ENCODE measurements at regions not wholly inside any gene's neighbourhood (a gene's known extent, or its start where the extent isn't known, plus 50 kb on each side); places are given as distances from the start of the nearest gene placed in this dataset.

- H3K9ac ChIP-seq (ENCODE audit: insufficient read depth in 1 of 2, low read depth in 2 of 2, low read length in 2 of 2), result no peak overlapping the region
- CTCF ChIA-PET (ENCODE audit: low intra/inter-chr PET ratio), result no interaction called here
- POLR2A ChIA-PET, result no interaction called here
- FAIRE-seq (no peak), DNase-seq (ENCODE audit: extremely low read depth in 1 of 4, low spot score in 3 of 4) (no peak), ATAC-seq (no peak)
- no peak overlapping the region for H3K4me3 ChIP-seq
- no peaks in the 10 kb centered on the region for H3K9me1 ChIP-seq (ENCODE audit: control insufficient read depth, insufficient read depth, low read length)
- no peaks in the 10 kb centered on the region for H3K79me2 ChIP-seq (ENCODE audit: control insufficient read depth, insufficient read depth, low read length)
- H3K27ac ChIP-seq (ENCODE audit: extremely low read depth, low read depth, low read length), result no peak overlapping the region
- no peaks in the 10 kb centered on the region for H3K4me1 ChIP-seq (replicated peaks in 1 of 2; ENCODE audit: control insufficient read depth in 2 of 2, insufficient read depth in 2 of 2, low read length in 2 of 2)
- TF ChIP-seq, protein P1, sequence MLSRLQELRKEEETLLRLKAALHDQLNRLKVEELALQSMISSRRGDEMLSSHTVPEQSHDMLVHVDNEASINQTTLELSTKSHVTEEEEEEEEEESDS (CRISPR knock-in tag; IDR thresholded peaks at IDR 0.05), result no peak
- TF ChIP-seq, protein P2, sequence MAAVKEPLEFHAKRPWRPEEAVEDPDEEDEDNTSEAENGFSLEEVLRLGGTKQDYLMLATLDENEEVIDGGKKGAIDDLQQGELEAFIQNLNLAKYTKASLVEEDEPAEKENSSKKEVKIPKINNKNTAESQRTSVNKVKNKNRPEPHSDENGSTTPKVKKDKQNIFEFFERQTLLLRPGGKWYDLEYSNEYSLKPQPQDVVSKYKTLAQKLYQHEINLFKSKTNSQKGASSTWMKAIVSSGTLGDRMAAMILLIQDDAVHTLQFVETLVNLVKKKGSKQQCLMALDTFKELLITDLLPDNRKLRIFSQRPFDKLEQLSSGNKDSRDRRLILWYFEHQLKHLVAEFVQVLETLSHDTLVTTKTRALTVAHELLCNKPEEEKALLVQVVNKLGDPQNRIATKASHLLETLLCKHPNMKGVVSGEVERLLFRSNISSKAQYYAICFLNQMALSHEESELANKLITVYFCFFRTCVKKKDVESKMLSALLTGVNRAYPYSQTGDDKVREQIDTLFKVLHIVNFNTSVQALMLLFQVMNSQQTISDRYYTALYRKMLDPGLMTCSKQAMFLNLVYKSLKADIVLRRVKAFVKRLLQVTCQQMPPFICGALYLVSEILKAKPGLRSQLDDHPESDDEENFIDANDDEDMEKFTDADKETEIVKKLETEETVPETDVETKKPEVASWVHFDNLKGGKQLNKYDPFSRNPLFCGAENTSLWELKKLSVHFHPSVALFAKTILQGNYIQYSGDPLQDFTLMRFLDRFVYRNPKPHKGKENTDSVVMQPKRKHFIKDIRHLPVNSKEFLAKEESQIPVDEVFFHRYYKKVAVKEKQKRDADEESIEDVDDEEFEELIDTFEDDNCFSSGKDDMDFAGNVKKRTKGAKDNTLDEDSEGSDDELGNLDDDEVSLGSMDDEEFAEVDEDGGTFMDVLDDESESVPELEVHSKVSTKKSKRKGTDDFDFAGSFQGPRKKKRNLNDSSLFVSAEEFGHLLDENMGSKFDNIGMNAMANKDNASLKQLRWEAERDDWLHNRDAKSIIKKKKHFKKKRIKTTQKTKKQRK (IDR thresholded peaks at IDR 0.05; ENCODE audit: borderline replicate concordance, low read depth, low read length), result no peak
- TF ChIP-seq EHMT2 (IDR thresholded peaks at IDR 0.05) (no peak), MXI1 (IDR thresholded peaks at IDR 0.05; ENCODE audit: low read depth, low read length) (no peak), KAT8 (IDR thresholded peaks at IDR 0.05; ENCODE audit: low read depth) (no peak), ZZZ3 (IDR thresholded peaks at IDR 0.05) (no peak), KDM2B (CRISPR knock-in tag; IDR thresholded peaks at IDR 0.05) (no peak)
- intact Hi-C loops (cut with micrococcal nuclease), result no loop called here
- H3K4me2 ChIP-seq (ENCODE audit: insufficient read depth, low read length), result no peak overlapping the region
- H2AFZ ChIP-seq (ENCODE audit: low read depth, low read length), result no peak overlapping the region
- H3K36me3 ChIP-seq (ENCODE audit: control insufficient read depth, insufficient read depth, low read length), result no peaks in the 10 kb centered on the region
- no peaks in the 10 kb centered on the region for H3K9me3 ChIP-seq (replicated peaks; ENCODE audit: control insufficient read depth, insufficient read depth, low read depth, low read length)
- in situ Hi-C loops (cut with MboI), result no loop called here
- no TSS peak for BruUV-seq (replicated peaks)
- H4K20me1 ChIP-seq (replicated peaks; ENCODE audit: control insufficient read depth, insufficient read depth, low read length), result no peaks in the 10 kb centered on the region
- no peaks in the 10 kb centered on the region for H3K27me3 ChIP-seq (ENCODE audit: control insufficient read depth in 2 of 2, insufficient read depth in 2 of 2, low read length in 2 of 2)
These were observed 158.6 kb upstream of the GLI3 start for GRCh38 chr7:42395607-42396006.

All from K562 (cell line).